ENCODE measurements at regions not wholly inside any gene's neighbourhood (a gene's known extent, or its start where the extent isn't known, plus 50 kb on each side); places are given as distances from the start of the nearest gene placed in this dataset.

DNA sequence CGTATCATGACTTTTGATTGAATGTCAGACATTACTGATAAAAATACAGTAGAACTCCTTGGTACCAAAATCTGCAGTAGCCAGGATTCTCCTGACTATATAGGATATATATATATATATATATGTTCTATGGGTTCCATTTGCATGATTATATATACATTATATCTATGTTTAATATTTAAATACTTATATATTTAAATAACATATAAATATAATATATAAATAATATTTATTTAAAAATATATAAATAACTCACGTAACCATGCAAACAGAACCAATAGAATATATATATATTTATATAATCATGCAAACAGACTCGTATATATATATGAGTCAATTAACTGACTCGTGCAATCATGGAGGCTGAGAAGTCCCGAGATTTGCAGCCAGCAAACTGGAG, 278.8 kb upstream of the PLXNA2 start:
- no peak for FAIRE-seq

DNA sequence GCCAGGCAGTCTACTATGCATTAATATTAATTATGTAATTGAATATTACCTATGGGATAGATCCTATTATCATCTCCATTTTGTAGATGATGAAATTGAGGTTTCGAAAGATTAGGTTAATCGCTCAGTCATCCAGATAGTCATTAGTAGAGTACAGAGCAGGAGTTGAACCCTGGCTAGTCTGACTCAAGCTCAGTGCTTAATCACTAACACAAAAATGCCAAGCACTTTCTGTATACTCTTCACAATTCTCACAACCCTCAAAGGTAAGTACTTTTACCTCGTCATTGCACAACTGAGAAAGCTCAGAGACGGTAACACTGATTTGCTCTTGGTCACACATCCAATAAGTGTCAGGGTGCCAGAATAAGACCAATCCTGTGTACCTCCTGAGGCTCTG, 280.2 kb upstream of the PLXNA2 start:
- peak; percentile 58 for FAIRE-seq

GRCh38 chr1:208524925-208525324, 280.7 kb upstream of the PLXNA2 start:
- FAIRE-seq, result peak; percentile 84

DNA sequence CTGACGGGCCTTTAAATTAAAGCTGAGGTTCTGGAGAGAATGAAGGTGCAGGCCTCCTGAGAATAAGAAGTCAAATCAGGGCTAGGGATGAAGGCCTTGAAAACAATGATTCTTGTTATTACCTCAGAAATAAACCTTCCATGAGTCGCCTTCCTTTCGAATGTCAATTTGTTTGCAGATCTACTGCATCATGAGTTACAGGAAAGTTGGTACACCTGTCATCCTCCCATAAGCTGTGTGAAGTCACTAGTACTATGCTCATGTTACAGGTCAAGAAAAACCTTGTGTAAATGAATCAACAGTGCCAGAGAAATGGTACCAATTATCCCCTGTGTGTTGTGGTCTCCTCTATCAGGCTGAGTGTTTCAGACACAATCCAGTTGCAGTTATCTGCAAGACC, 281.2 kb upstream of the PLXNA2 start:
- FAIRE-seq, result no peak

GRCh38 chr1:208526613-208527125, 282.5 kb upstream of the PLXNA2 start:
- no peak for FAIRE-seq

DNA sequence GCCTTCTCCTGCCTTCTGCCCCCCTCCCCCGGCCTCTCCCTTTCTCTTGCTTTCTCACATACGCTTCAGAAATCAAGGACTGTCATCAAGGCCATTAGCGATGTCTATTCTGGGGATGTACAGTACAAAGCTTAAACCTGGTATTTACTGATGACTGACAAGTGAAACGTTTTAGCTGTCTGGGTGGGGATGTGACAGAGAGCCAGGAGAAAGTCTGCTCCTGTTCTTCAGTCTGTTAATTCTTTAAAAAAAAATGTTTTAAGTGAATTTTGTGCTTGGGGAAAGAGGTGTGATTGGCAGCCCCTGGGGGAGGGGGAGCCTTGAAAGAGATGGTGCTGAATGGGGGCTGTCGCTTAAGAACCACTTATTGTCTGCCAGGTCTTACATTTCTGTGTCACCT, 283.0 kb upstream of the PLXNA2 start:
- FAIRE-seq, result no peak

- no peak for FAIRE-seq
These were observed 284.5 kb upstream of the PLXNA2 start for GRCh38 chr1:208528578-208529240.

DNA sequence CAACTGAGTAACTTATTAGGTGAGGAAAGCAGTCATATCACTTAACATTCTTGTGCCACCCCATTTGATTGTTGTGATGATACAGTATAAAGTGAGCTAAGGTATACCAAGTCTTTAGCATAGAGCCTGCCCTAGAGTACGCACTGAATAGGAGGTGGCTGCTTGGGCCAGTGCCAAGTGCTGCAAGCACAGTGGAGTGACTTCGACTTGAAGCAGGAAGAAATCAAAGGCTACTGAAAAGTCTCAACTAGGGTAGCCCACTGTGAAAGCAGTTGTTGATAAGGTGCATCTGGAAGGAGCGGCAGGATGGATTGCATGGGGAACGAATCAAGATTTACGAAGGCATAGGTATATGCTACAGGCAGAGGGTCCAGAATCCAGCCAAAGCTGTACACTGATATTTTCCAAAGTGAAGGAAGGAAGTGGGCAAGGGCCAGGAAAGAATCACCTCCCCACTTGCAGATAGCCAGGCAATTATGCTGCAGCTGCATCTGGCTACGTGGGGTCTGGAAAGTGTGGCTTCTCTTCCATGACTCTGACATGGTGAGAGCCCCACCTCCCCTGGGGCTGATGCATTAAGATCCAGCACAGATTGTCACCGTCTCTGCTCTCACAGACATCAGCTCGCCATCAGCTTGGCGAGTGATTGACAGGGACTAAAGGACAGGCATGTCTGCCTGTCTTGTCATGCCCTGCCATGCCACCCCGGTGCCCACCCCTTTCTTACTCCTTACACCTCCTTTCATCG, 287.0 kb upstream of the PLXNA2 start:
- FAIRE-seq, result no peak

GRCh38 chr1:208533746-208534598, 289.8 kb upstream of the PLXNA2 start:
- FAIRE-seq, result no peak

DNA sequence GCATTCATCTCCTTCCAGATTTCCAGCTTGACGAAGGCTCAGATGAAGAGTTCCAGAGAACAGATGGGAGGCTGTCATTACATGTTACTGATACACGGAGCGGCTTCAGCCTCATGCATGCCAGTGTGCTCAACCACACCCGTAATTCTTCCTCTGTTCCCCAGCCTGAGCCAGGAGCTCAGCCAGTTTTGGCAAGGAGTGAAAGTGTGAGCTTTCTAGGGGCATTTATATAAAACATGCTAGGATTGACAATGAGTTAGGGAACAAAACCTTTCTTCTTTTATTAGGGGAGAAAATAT, 290.4 kb upstream of the PLXNA2 start:
- FAIRE-seq, result no peak

GRCh38 chr1:208534979-208535378, 290.8 kb upstream of the PLXNA2 start:
- no peak for FAIRE-seq

DNA sequence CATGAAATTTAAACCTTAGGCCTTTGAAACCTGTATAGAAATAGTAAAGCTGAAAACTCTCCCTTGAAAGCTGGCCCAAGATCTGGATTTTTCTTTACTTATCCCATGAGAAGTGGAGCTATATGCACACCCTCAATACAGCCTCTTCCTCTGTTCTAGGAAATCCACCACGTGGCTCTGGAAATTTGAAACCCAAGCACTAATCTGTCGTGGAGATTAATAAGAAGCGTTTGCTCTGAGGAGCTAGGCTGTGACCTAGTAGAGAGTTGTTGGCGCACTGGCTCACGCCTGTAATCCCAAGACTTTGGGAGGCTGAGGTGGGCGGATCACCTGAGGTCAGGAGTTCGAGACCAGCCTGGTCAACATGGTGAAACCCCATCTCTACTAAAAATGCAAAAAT, 291.3 kb upstream of the PLXNA2 start:
- FAIRE-seq, result no peak

DNA sequence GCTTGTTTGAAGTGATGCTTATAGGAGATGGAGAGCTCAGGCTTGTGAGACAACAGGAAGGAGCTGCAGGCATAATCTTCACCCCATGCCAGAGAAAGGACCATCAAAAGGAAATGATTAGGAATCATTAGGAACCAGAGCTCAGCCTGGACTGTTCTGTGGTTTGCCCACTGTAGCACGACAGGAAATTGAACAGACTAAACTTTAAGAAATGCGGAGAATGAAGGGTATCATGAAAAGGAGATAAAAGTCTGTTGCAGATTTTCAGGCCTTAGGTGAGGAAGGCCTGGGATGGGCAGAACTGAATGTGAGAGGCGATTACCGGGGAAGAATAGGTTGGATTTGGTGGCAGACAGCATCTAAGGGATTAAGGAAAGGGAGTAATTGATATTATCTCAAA, 292.0 kb upstream of the PLXNA2 start:
- FAIRE-seq, result no peak

- no peak for FAIRE-seq
These were observed 293.0 kb upstream of the PLXNA2 start for GRCh38 chr1:208537198-208537597.

GRCh38 chr1:208538078-208538477, 293.9 kb upstream of the PLXNA2 start:
- no peak for FAIRE-seq

DNA sequence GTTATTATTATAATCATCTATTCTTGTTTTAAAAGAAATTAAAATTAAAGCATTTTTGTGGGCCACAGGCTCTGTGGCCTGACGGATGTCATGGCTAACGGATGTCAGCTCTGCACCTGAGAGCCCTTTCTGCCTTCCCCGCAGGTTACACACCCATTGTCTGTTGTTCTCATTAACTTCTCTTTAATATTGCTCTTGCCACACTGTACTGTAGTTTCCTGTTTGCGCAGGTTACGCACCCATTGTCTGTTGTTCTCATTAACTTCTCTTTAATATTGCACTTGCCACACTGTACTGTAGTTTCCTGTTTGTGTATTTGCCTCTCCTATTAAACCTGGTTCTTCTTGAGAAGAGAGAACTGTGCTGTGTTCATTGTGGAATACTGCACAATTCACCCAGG, 294.4 kb upstream of the PLXNA2 start:
- FAIRE-seq, result peak; percentile 66

- FAIRE-seq, result no peak
These were observed 296.5 kb upstream of the PLXNA2 start for GRCh38 chr1:208540724-208541123.

DNA sequence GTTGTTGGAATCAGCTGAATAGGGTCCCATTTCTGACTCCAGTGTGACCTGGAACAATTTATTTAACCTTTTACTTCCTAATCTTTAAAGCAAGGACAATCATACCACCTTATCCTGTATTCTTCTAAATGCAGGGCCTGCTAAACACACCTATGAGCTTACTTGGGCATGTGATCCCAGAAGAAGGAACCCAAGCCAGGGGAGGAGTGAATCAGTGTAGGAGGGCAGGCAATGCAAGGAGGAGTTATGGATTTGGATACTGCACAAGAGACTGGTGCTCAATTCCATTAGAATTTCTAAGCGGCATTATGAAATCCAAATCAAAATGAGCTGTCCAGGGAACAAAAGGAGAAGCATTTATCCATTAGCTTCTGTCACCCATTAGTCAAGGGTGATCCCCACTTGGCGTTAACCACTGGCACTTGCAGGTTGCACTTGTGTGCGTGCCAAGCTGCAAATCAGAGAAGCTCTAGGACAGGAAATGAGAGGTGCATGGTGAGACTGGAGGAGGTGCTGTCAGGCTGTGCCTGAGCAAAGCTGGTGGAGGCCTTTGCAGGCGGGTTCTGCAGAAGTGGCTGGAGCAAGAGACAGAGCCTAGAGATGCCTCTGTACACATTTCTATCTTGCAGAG, 297.2 kb upstream of the PLXNA2 start:
- FAIRE-seq, result no peak

GRCh38 chr1:208542309-208542708, 298.1 kb upstream of the PLXNA2 start:
- no peak for FAIRE-seq

DNA sequence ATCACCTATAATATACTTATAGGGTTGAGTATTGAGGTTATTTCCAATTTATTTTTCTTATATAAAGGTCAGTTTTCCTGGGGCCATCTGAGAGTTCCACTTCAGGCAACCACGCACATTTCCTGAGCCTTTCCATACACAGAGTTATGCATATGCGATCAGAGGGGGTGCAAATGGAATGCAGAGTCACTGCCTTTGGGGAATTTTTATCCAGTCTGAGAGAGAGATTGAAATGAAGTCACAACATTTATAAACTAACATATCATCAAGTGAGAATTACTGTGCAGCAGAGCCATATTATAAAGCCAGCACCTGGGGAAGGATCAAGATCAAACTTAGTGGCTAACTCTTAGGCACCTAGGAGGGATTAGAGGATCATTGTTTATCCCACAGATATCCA, 299.9 kb upstream of the PLXNA2 start:
- FAIRE-seq, result no peak

- no peak for FAIRE-seq
These were observed 300.6 kb upstream of the PLXNA2 start for GRCh38 chr1:208544794-208545193.

- FAIRE-seq, result no peak
These were observed 306.8 kb upstream of the PLXNA2 start for GRCh38 chr1:208551024-208551423.

- no peak for FAIRE-seq
These were observed 307.6 kb upstream of the PLXNA2 start for GRCh38 chr1:208551633-208552320.
